ENCODE measurements at regions not wholly inside any gene's neighbourhood (a gene's known extent, or its start where the extent isn't known, plus 50 kb on each side); places are given as distances from the start of the nearest gene placed in this dataset.

GRCh38 chr17:5819921-5820685 is 235.8 kb upstream of the NLRP1 start:
- no peak overlapping the region for H3K4me3 ChIP-seq (ENCODE audit: low read depth, low read length)
- DNase-seq (ENCODE audit: low read depth), result no peak
- no peak for TF ChIP-seq MAX (IDR thresholded peaks at IDR 0.05; ENCODE audit: low read depth, low read length)
- no peak for TF ChIP-seq POLR2A (IDR thresholded peaks at IDR 0.05; ENCODE audit: extremely low read depth, insufficient read length)
- no peak for TF ChIP-seq MYC (IDR thresholded peaks at IDR 0.05; ENCODE audit: low read depth, low read length)
- no peak for TF ChIP-seq CTCF (IDR thresholded peaks at IDR 0.05; ENCODE audit: low read depth, low read length)

- no peak overlapping the region for H3K4me3 ChIP-seq (ENCODE audit: low read depth, low read length)
- TF ChIP-seq CTCF (IDR thresholded peaks at IDR 0.05; ENCODE audit: low read depth, low read length) (no peak), POLR2A (IDR thresholded peaks at IDR 0.05; ENCODE audit: extremely low read depth, insufficient read length) (no peak), MAX (IDR thresholded peaks at IDR 0.05; ENCODE audit: low read depth, low read length) (no peak), MYC (IDR thresholded peaks at IDR 0.05; ENCODE audit: low read depth, low read length) (no peak)
- no peak for DNase-seq (ENCODE audit: low read depth)
Measured at GRCh38 chr17:5820721-5821456, 236.6 kb upstream of the NLRP1 start.

GRCh38 chr17:5821803-5822202 is 237.5 kb upstream of the NLRP1 start:
- TF ChIP-seq CTCF (IDR thresholded peaks at IDR 0.05; ENCODE audit: low read depth, low read length), result no peak
- no peak for TF ChIP-seq POLR2A (IDR thresholded peaks at IDR 0.05; ENCODE audit: extremely low read depth, insufficient read length)
- no peak for TF ChIP-seq MAX (IDR thresholded peaks at IDR 0.05; ENCODE audit: low read depth, low read length)
- no peak for TF ChIP-seq MYC (IDR thresholded peaks at IDR 0.05; ENCODE audit: low read depth, low read length)
- DNase-seq (ENCODE audit: low read depth), result no peak
- no peak overlapping the region for H3K4me3 ChIP-seq (ENCODE audit: low read depth, low read length)

GRCh38 chr17:5822281-5823060 is 238.2 kb upstream of the NLRP1 start:
- no peak for DNase-seq (ENCODE audit: low read depth)

More at GRCh38 chr17:5822281-5823060, 238.2 kb upstream of the NLRP1 start:
- TF ChIP-seq MYC (IDR thresholded peaks at IDR 0.05; ENCODE audit: low read depth, low read length) (no peak), POLR2A (IDR thresholded peaks at IDR 0.05; ENCODE audit: extremely low read depth, insufficient read length) (no peak), CTCF (IDR thresholded peaks at IDR 0.05; ENCODE audit: low read depth, low read length) (no peak), MAX (IDR thresholded peaks at IDR 0.05; ENCODE audit: low read depth, low read length) (no peak)
- no peak overlapping the region for H3K4me3 ChIP-seq (ENCODE audit: low read depth, low read length)

Measured in NB4 (cell line).